ENCODE measurements at regions not wholly inside any gene's neighbourhood (a gene's known extent, or its start where the extent isn't known, plus 50 kb on each side); places are given as distances from the start of the nearest gene placed in this dataset.

DNA sequence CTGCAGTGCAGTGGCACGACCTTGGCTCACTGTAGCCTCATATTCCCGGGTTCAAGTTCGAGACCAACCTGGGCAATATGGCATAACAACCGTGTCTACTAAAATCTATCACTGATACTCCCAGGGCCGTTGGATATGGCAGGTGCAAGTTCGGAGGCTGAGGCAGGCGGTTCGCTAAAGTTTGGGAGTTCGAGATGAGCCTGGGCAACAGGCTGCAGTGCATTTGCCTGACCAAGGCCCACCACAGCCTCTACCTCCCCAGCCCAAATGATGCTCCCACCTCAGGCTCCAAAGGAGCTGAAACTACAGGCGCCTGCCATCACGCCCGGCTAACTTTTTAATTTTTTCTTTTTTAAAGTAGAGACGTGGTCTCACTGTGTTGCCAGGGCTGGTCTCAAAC, 177.1 kb upstream of the ALG10B start:
- DNase-seq: no peak
- Histone ChIP-seq H2AK5ac (ENCODE audit: low read length) (no peak overlapping the region), H3K79me1 (ENCODE audit: low read length) (no peaks in the 10 kb centered on the region), H4K12ac (ENCODE audit: low read depth, low read length) (no peak overlapping the region), H4K91ac (ENCODE audit: low read depth, low read length) (no peak overlapping the region), H3K23ac (ENCODE audit: low read length) (no peak overlapping the region), H3K36me3 (ENCODE audit: control insufficient read depth in 1 of 2, insufficient read depth in 2 of 2, low read length in 2 of 2) (no peaks in the 10 kb centered on the region), H2BK12ac (ENCODE audit: low read length) (no peak overlapping the region), H2BK5ac (ENCODE audit: low read depth, low read length, poor library complexity) (no peak overlapping the region), H3K9ac (ENCODE audit: low read length) (no peak overlapping the region), H2AFZ (ENCODE audit: insufficient read depth, low read length, poor library complexity) (no peak overlapping the region), H3K27ac (ENCODE audit: low read depth, low read length) (no peak overlapping the region), H3K14ac (ENCODE audit: low read length) (no peak overlapping the region), H3K4me2 (ENCODE audit: low read length) (no peak overlapping the region), H3K4ac (ENCODE audit: low read depth, low read length) (no peak overlapping the region), H2BK120ac (ENCODE audit: insufficient read depth, low read length, poor library complexity) (no peak overlapping the region), H3K18ac (ENCODE audit: low read length) (no peak overlapping the region), H4K8ac (ENCODE audit: low read depth, low read length) (no peak overlapping the region), H3K4me3 (ENCODE audit: low read depth, low read length) (no peak overlapping the region), H3K79me2 (ENCODE audit: control insufficient read depth, insufficient read depth, low read length, poor library complexity) (no peaks in the 10 kb centered on the region), H3K27me3 (ENCODE audit: insufficient read depth, low read length) (no peaks in the 10 kb centered on the region), H3K4me1 (ENCODE audit: control insufficient read depth in 1 of 2, insufficient read depth in 2 of 2, low read length in 2 of 2) (no peaks in the 10 kb centered on the region), H3K9me3 (ENCODE audit: insufficient read depth, low read depth, low read length) (peaks cover 39% of the 10 kb centered on the region)
- no CpG with 5 or more reads among the region's 13 CpGs for WGBS (ENCODE audit: extremely low coverage, insufficient coverage, insufficient read length)

DNA sequence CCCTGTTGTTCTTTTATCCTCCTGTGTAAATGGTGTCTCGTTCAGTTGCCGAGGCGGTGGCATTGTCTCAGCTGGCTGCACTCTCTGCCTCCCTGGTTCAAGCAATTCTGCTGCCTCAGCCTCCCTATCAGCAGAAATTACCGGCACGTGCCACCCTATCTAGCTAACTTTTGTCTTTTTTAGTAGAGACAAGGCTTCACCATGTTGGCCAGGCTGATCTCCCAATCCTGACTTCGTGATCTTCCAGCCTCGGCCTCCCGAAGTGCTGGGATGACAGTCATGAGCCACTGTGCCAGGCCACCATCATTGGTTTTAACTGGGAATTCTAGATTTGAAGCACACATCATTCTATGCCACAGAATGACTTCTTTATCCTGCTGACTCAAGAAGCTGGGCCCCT, 175.3 kb upstream of the ALG10B start:
- H4K91ac ChIP-seq (ENCODE audit: low read depth, low read length): no peak overlapping the region
- no peak overlapping the region for H3K27ac ChIP-seq (ENCODE audit: low read depth, low read length)
- H3K9me3 ChIP-seq (ENCODE audit: insufficient read depth, low read depth, low read length): peaks cover 45% of the 10 kb centered on the region
- no peak overlapping the region for H3K4me3 ChIP-seq (ENCODE audit: low read depth, low read length)
- no peak overlapping the region for H4K8ac ChIP-seq (ENCODE audit: low read depth, low read length)
- no peak overlapping the region for H3K23ac ChIP-seq (ENCODE audit: low read length)
- no peak overlapping the region for H3K9ac ChIP-seq (ENCODE audit: low read length)
- no peak for DNase-seq
- no CpG with 5 or more reads among the region's 8 CpGs for WGBS (ENCODE audit: extremely low coverage, insufficient coverage, insufficient read length)
- H3K4me2 ChIP-seq (ENCODE audit: low read length): no peak overlapping the region
- H2BK12ac ChIP-seq (ENCODE audit: low read length): no peak overlapping the region
- H3K27me3 ChIP-seq (ENCODE audit: insufficient read depth, low read length): no peaks in the 10 kb centered on the region
- no peak overlapping the region for H2AFZ ChIP-seq (ENCODE audit: insufficient read depth, low read length, poor library complexity)
- no peak overlapping the region for H3K4ac ChIP-seq (ENCODE audit: low read depth, low read length)
- H2BK120ac ChIP-seq (ENCODE audit: insufficient read depth, low read length, poor library complexity): no peak overlapping the region
- H3K79me1 ChIP-seq (ENCODE audit: low read length): no peaks in the 10 kb centered on the region
- H2BK5ac ChIP-seq (ENCODE audit: low read depth, low read length, poor library complexity): no peak overlapping the region
- H3K79me2 ChIP-seq (ENCODE audit: control insufficient read depth, insufficient read depth, low read length, poor library complexity): no peaks in the 10 kb centered on the region
- H3K4me1 ChIP-seq (ENCODE audit: control insufficient read depth in 1 of 2, insufficient read depth in 2 of 2, low read length in 2 of 2): no peaks in the 10 kb centered on the region
- H4K12ac ChIP-seq (ENCODE audit: low read depth, low read length): no peak overlapping the region
- H3K18ac ChIP-seq (ENCODE audit: low read length): no peak overlapping the region
- H2AK5ac ChIP-seq (ENCODE audit: low read length): no peak overlapping the region
- no peaks in the 10 kb centered on the region for H3K36me3 ChIP-seq (ENCODE audit: control insufficient read depth in 1 of 2, insufficient read depth in 2 of 2, low read length in 2 of 2)
- H3K14ac ChIP-seq (ENCODE audit: low read length): no peak overlapping the region

GRCh38 chr12:38141861-38142260, 174.7 kb upstream of the ALG10B start:
- no peak overlapping the region for H2BK5ac ChIP-seq (ENCODE audit: low read depth, low read length, poor library complexity)
- H2BK120ac ChIP-seq (ENCODE audit: insufficient read depth, low read length, poor library complexity): no peak overlapping the region
- no peak overlapping the region for H3K27ac ChIP-seq (ENCODE audit: low read depth, low read length)
- H3K4me1 ChIP-seq (ENCODE audit: control insufficient read depth in 1 of 2, insufficient read depth in 2 of 2, low read length in 2 of 2): no peaks in the 10 kb centered on the region
- H4K91ac ChIP-seq (ENCODE audit: low read depth, low read length): no peak overlapping the region
- DNase-seq: no peak
- no peak overlapping the region for H4K8ac ChIP-seq (ENCODE audit: low read depth, low read length)
- no peak overlapping the region for H3K4me2 ChIP-seq (ENCODE audit: low read length)
- no peaks in the 10 kb centered on the region for H3K36me3 ChIP-seq (ENCODE audit: control insufficient read depth in 1 of 2, insufficient read depth in 2 of 2, low read length in 2 of 2)
- H3K4me3 ChIP-seq (ENCODE audit: low read depth, low read length): no peak overlapping the region
- H3K9me3 ChIP-seq (ENCODE audit: insufficient read depth, low read depth, low read length): peaks cover 49% of the 10 kb centered on the region
- H3K79me2 ChIP-seq (ENCODE audit: control insufficient read depth, insufficient read depth, low read length, poor library complexity): no peaks in the 10 kb centered on the region
- no peak overlapping the region for H3K9ac ChIP-seq (ENCODE audit: low read length)
- no peak overlapping the region for H2AFZ ChIP-seq (ENCODE audit: insufficient read depth, low read length, poor library complexity)
- no peak overlapping the region for H3K14ac ChIP-seq (ENCODE audit: low read length)
- WGBS (ENCODE audit: extremely low coverage, insufficient coverage, insufficient read length): no CpG with 5 or more reads among the region's 9 CpGs
- H2AK5ac ChIP-seq (ENCODE audit: low read length): no peak overlapping the region
- H2BK12ac ChIP-seq (ENCODE audit: low read length): no peak overlapping the region
- H4K12ac ChIP-seq (ENCODE audit: low read depth, low read length): no peak overlapping the region
- H3K79me1 ChIP-seq (ENCODE audit: low read length): no peaks in the 10 kb centered on the region
- no peak overlapping the region for H3K18ac ChIP-seq (ENCODE audit: low read length)
- H3K27me3 ChIP-seq (ENCODE audit: insufficient read depth, low read length): no peaks in the 10 kb centered on the region
- no peak overlapping the region for H3K23ac ChIP-seq (ENCODE audit: low read length)
- H3K4ac ChIP-seq (ENCODE audit: low read depth, low read length): no peak overlapping the region

DNA sequence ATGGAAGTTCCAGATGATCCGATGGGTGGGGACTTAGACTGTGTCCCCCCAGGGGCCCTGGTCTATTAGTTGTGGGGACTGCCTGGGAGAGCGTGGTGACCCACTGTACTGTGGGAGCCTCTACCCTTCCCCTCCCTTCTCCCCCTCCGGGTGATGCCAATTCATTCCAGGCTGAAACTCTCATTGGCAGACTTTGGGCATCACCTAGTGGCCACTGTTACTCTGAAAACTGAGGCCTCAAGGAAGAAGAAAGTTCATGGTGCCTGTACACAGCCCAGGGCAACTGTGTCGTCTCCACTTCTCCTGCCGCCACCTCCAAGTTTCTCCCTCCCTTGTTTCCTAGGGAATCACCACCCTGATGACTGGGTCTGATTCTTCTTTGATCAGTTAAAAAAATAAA, 173.6 kb upstream of the ALG10B start:
- DNase-seq: no peak
- H3K18ac ChIP-seq (ENCODE audit: low read length): no peak overlapping the region
- no peak overlapping the region for H3K9ac ChIP-seq (ENCODE audit: low read length)
- H3K4me3 ChIP-seq (ENCODE audit: low read depth, low read length): no peak overlapping the region
- no peaks in the 10 kb centered on the region for H3K36me3 ChIP-seq (ENCODE audit: control insufficient read depth in 1 of 2, insufficient read depth in 2 of 2, low read length in 2 of 2)
- H3K27ac ChIP-seq (ENCODE audit: low read depth, low read length): no peak overlapping the region
- H3K79me1 ChIP-seq (ENCODE audit: low read length): no peaks in the 10 kb centered on the region
- H3K4ac ChIP-seq (ENCODE audit: low read depth, low read length): no peak overlapping the region
- no peak overlapping the region for H3K23ac ChIP-seq (ENCODE audit: low read length)
- H3K9me3 ChIP-seq (ENCODE audit: insufficient read depth, low read depth, low read length): peaks cover 52% of the 10 kb centered on the region
- no peak overlapping the region for H2AFZ ChIP-seq (ENCODE audit: insufficient read depth, low read length, poor library complexity)
- H3K27me3 ChIP-seq (ENCODE audit: insufficient read depth, low read length): no peaks in the 10 kb centered on the region
- H3K4me1 ChIP-seq (ENCODE audit: control insufficient read depth in 1 of 2, insufficient read depth in 2 of 2, low read length in 2 of 2): no peaks in the 10 kb centered on the region
- no peak overlapping the region for H3K14ac ChIP-seq (ENCODE audit: low read length)
- no peak overlapping the region for H2BK5ac ChIP-seq (ENCODE audit: low read depth, low read length, poor library complexity)
- no peak overlapping the region for H4K8ac ChIP-seq (ENCODE audit: low read depth, low read length)
- H2BK120ac ChIP-seq (ENCODE audit: insufficient read depth, low read length, poor library complexity): no peak overlapping the region
- H4K91ac ChIP-seq (ENCODE audit: low read depth, low read length): no peak overlapping the region
- no peak overlapping the region for H3K4me2 ChIP-seq (ENCODE audit: low read length)
- no peak overlapping the region for H4K12ac ChIP-seq (ENCODE audit: low read depth, low read length)
- H2BK12ac ChIP-seq (ENCODE audit: low read length): no peak overlapping the region
- no peak overlapping the region for H2AK5ac ChIP-seq (ENCODE audit: low read length)
- no peaks in the 10 kb centered on the region for H3K79me2 ChIP-seq (ENCODE audit: control insufficient read depth, insufficient read depth, low read length, poor library complexity)
- WGBS (ENCODE audit: extremely low coverage, insufficient coverage, insufficient read length): no CpG with 5 or more reads among the region's 5 CpGs

Measured in trophoblast cell (in vitro differentiated cells and primary cell).